Esophagus muscularis mucosa (tissue), 4 donors: ENCODE measurements at regions not wholly inside any gene's neighbourhood (a gene's known extent, or its start where the extent isn't known, plus 50 kb on each side); places are given as distances from the start of the nearest gene placed in this dataset.

Source experiments
- CTCF ChIP-seq, 3 experiments: fragments of 200-600 bp in 2 of 3; fragments of 450-650 bp in 1 of 3; sonication (generic) in 2 of 3; IDR thresholded peaks; one replicate each; pipeline ENCODE4 v1.5.1; 2017 to 2019; ENCODE audit warnings: antibody characterized with exemption in 3 of 3, mild to moderate bottlenecking in 2 of 3, moderate library complexity in 1 of 3
- EP300 ChIP-seq: sonication (generic); formaldehyde crosslinking; IDR thresholded peaks from one replicate; pipeline ENCODE4 v1.6.1; 2017; ENCODE audit warnings: antibody characterized with exemption
- POLR2A ChIP-seq: fragments of 450-650 bp; IDR thresholded peaks from one replicate; pipeline ENCODE4 v1.6.1; 2017; ENCODE audit warnings: antibody characterized with exemption, moderate library complexity, mild to moderate bottlenecking, low read depth
- POLR2AphosphoS5 ChIP-seq, 2 donors: sonication (generic); formaldehyde crosslinking; IDR thresholded peaks; one replicate each; pipeline ENCODE4 v1.6.1; 2017; ENCODE audit warnings: antibody characterized with exemption in 2 of 2

GRCh38 chr15:46304321-46304720 is 669.5 kb downstream of the SQOR start:
- TF ChIP-seq CTCF (IDR thresholded peaks at IDR 0.05) (no peak), EP300 (no peak), POLR2A (no peak), POLR2AphosphoS5 (IDR thresholded peaks at IDR 0.05) (no peak)
